Tibial nerve (tissue), 3 donors: ENCODE measurements at regions not wholly inside any gene's neighbourhood (a gene's known extent, or its start where the extent isn't known, plus 50 kb on each side); places are given as distances from the start of the nearest gene placed in this dataset.

Experiments
- CTCF ChIP-seq, 5 experiments: fragments of 200-600 bp in 3 of 5; fragments of 450-650 bp in 2 of 5; sonication (generic) in 3 of 5; IDR thresholded peaks; one replicate each; pipeline ENCODE4 v1.5.1; 2016 to 2019; ENCODE audit warnings: antibody characterized with exemption in 5 of 5, mild to moderate bottlenecking in 3 of 5, moderate library complexity in 2 of 5
- POLR2A ChIP-seq, 2 donors: fragments of 450-650 bp; IDR thresholded peaks; one replicate each; pipeline ENCODE4 v1.6.1; 2017; ENCODE audit warnings: antibody characterized with exemption in 2 of 2, mild to moderate bottlenecking in 2 of 2, moderate library complexity in 2 of 2

GRCh38 chr11:15307619-15308024 is 192.9 kb downstream of the INSC start:
- TF ChIP-seq CTCF (IDR thresholded peaks at IDR 0.05) = no peak
- no peak for TF ChIP-seq POLR2A (IDR thresholded peaks at IDR 0.05)
